Keratinocyte (primary cell): ENCODE measurements at regions not wholly inside any gene's neighbourhood (a gene's known extent, or its start where the extent isn't known, plus 50 kb on each side); places are given as distances from the start of the nearest gene placed in this dataset.

Source experiments
- DNase-seq: peaks from one replicate; pipeline ENCODE4 v3.0.0-alpha.2; 2011; ENCODE audit warnings: low read depth, missing footprints, low spot score
- FAIRE-seq: peaks from 2 replicates; lab custom pipeline; 2011; peaks lifted over from hg19 to GRCh38; lab: Jason Lieb, UNC
- H2AFZ ChIP-seq: 2 replicates; pipeline ENCODE4 v1.6.0; 2012; ENCODE audit warnings: low read length, control low read depth, inconsistent platforms; ENCODE audit not compliant: control insufficient read depth
- H3K27ac ChIP-seq: 2 replicates; pipeline ENCODE4 v1.5.1; 2011; ENCODE audit warnings: low read length; ENCODE audit not compliant: control insufficient read depth, insufficient read depth
- H3K27me3 ChIP-seq: 3 replicates; pipeline ENCODE4 v1.6.0; 2011; ENCODE audit warnings: low read length; ENCODE audit not compliant: control insufficient read depth, insufficient read depth; ENCODE audit errors: extremely low read depth
- H3K36me3 ChIP-seq, 2 experiments: 2 replicates in 1 of 2; 3 replicates in 1 of 2; pipeline ENCODE4 v1.5.1; 2011; ENCODE audit warnings: low read length in 2 of 2, mild to moderate bottlenecking in 1 of 2; ENCODE audit not compliant: control insufficient read depth in 2 of 2, insufficient read depth in 2 of 2; ENCODE audit errors: extremely low read depth in 1 of 2
- H3K4me1 ChIP-seq: 3 replicates; pipeline ENCODE4 v1.5.1; 2011; ENCODE audit warnings: low read length; ENCODE audit not compliant: control insufficient read depth, insufficient read depth; ENCODE audit errors: extremely low read depth
- H3K4me2 ChIP-seq: 3 replicates; pipeline ENCODE4 v1.6.0; 2011; ENCODE audit warnings: low read depth, low read length; ENCODE audit not compliant: control insufficient read depth, insufficient read depth; ENCODE audit errors: extremely low read depth
- H3K4me3 ChIP-seq, 3 experiments: fragments of 200-600 bp in 1 of 3; sonication (generic) in 1 of 3; 2 replicates in 2 of 3; 3 replicates in 1 of 3; pipeline ENCODE4 v1.5.1; 2011 to 2016; ENCODE audit warnings: low read length in 3 of 3, mild to moderate bottlenecking in 3 of 3, control low read depth in 2 of 3, inconsistent platforms in 1 of 3, low read depth in 1 of 3, mixed read lengths in 1 of 3, mixed run types in 1 of 3, moderate library complexity in 1 of 3; ENCODE audit not compliant: control insufficient read depth in 2 of 3, insufficient read depth in 2 of 3; ENCODE audit errors: extremely low read depth in 1 of 3
- H3K79me2 ChIP-seq: 2 replicates; pipeline ENCODE4 v1.6.0; 2012; ENCODE audit warnings: low read length; ENCODE audit not compliant: control insufficient read depth, insufficient read depth
- H3K9ac ChIP-seq: 3 replicates; pipeline ENCODE4 v1.6.0; 2011; ENCODE audit warnings: low read length; ENCODE audit not compliant: control insufficient read depth, insufficient read depth; ENCODE audit errors: extremely low read depth
- H3K9me1 ChIP-seq: 3 replicates; pipeline ENCODE4 v1.6.0; 2011; ENCODE audit warnings: low read length; ENCODE audit not compliant: control insufficient read depth, insufficient read depth; ENCODE audit errors: extremely low read depth
- H3K9me3 ChIP-seq: 2 replicates; pipeline ENCODE4 v1.5.1; 2012; ENCODE audit warnings: low read depth, low read length; ENCODE audit not compliant: control insufficient read depth
- H4K20me1 ChIP-seq: 3 replicates; pipeline ENCODE4 v1.6.0; 2011; ENCODE audit warnings: low read length; ENCODE audit not compliant: control insufficient read depth, insufficient read depth; ENCODE audit errors: extremely low read depth
- EZH2 ChIP-seq: IDR thresholded peaks from one replicate; pipeline ENCODE4 v1.6.1; 2012; ENCODE audit warnings: inconsistent platforms, mild to moderate bottlenecking, low read length, moderate library complexity
- dilution Hi-C: fragments of 300-500 bp; cut with MboI; formaldehyde crosslinking; loops from one replicate; pipeline ENCODE4 v1.7.0; 2020; ENCODE audit warnings: low sequenced_read_pairs; ENCODE audit not compliant: extremely low pct_ligation_motif_present
- TF ChIP-seq, protein P1 (sequence below), 3 experiments: IDR thresholded peaks in 1 of 3; conservative IDR thresholded peaks in 1 of 3; optimal IDR thresholded peaks in 1 of 3; 2 replicates in 2 of 3; 3 replicates in 1 of 3; pipeline versions ENCODE3 to v1.5.1; 2011; ENCODE audit warnings: low read length in 3 of 3, mild to moderate bottlenecking in 3 of 3, moderate library complexity in 2 of 3, control low read depth in 1 of 3, inconsistent platforms in 1 of 3; ENCODE audit not compliant: insufficient read depth in 2 of 3; ENCODE audit errors: extremely low read depth in 1 of 3

GRCh38 chr1:58324558-58324957 lies 222.0 kb downstream of the OMA1 start:
- no peak overlapping the region for H3K4me2 ChIP-seq
- H3K79me2 ChIP-seq: no peaks in the 10 kb centered on the region
- H4K20me1 ChIP-seq: no peaks in the 10 kb centered on the region
- dilution Hi-C loops: no loop called here
- no peaks in the 10 kb centered on the region for H3K36me3 ChIP-seq
- no peak overlapping the region for H3K27ac ChIP-seq
- no peak overlapping the region for H3K4me3 ChIP-seq
- H2AFZ ChIP-seq: no peak overlapping the region
- no peak for DNase-seq
- no peak for TF ChIP-seq EZH2
- TF ChIP-seq, protein P1, sequence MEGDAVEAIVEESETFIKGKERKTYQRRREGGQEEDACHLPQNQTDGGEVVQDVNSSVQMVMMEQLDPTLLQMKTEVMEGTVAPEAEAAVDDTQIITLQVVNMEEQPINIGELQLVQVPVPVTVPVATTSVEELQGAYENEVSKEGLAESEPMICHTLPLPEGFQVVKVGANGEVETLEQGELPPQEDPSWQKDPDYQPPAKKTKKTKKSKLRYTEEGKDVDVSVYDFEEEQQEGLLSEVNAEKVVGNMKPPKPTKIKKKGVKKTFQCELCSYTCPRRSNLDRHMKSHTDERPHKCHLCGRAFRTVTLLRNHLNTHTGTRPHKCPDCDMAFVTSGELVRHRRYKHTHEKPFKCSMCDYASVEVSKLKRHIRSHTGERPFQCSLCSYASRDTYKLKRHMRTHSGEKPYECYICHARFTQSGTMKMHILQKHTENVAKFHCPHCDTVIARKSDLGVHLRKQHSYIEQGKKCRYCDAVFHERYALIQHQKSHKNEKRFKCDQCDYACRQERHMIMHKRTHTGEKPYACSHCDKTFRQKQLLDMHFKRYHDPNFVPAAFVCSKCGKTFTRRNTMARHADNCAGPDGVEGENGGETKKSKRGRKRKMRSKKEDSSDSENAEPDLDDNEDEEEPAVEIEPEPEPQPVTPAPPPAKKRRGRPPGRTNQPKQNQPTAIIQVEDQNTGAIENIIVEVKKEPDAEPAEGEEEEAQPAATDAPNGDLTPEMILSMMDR (optimal IDR thresholded peaks at IDR 0.05 in 1 of 3, IDR thresholded peaks at IDR 0.05 in 1 of 3, conservative IDR thresholded peaks at IDR 0.05 in 1 of 3; ENCODE audit: extremely low read depth in 1 of 3, insufficient read depth in 2 of 3, low read length in 3 of 3): no peak
- H3K4me1 ChIP-seq: no peaks in the 10 kb centered on the region
- no peaks in the 10 kb centered on the region for H3K27me3 ChIP-seq
- no peak for FAIRE-seq
- H3K9me1 ChIP-seq: no peaks in the 10 kb centered on the region
- H3K9me3 ChIP-seq: no peaks in the 10 kb centered on the region
- H3K9ac ChIP-seq: no peak overlapping the region

DNA sequence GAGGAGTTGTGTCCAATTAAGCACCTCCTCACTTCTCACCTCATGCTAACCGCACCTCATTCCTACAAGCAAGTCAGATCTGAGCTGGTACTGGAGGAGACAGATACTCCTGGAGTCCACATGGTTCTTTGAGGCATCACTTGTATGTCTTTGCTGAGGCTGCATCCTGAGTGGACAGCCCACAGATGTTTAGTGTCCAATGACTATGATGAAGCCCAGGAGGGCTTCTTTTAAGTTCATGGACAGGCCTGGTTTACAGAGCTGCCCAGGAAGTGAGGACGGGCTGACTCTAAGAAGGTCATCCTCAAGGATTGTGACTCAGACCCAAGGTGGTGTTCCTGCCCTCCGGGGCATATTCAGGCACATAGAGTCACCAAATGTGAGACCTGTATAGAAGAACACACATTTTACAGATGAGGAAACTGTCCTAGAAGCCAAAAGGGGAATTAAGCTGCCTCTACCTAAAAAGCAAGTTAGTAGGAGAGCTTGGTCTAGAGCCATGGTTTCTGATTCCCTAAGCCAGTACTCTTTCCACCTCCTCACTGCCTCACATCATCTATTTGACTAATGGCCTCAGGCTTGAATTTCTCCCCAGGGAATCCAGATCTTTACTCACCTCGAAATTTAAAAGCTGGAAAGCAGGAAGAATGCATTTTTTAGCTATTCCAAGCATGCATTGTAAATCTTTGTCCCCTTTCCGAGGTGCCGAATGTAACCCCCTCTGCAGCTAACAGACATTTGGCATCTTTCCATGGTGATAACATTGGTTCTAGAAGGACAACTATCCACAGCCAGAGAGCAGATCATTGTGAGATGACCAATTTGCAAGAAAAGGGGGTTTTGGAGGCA lies 228.1 kb downstream of the OMA1 start:
- no peak for FAIRE-seq
- no peak for TF ChIP-seq EZH2
- TF ChIP-seq, protein P1 (optimal IDR thresholded peaks at IDR 0.05 in 1 of 3, IDR thresholded peaks at IDR 0.05 in 1 of 3, conservative IDR thresholded peaks at IDR 0.05 in 1 of 3; ENCODE audit: extremely low read depth in 1 of 3, insufficient read depth in 2 of 3, low read length in 3 of 3): no peak
- dilution Hi-C loops: no loop called here
- H3K4me2 ChIP-seq: no peak overlapping the region
- no peak for DNase-seq
- H3K79me2 ChIP-seq: no peaks in the 10 kb centered on the region
- H3K27me3 ChIP-seq: no peaks in the 10 kb centered on the region
- H3K27ac ChIP-seq: no peak overlapping the region
- H3K9ac ChIP-seq: no peak overlapping the region
- no peaks in the 10 kb centered on the region for H3K4me1 ChIP-seq
- H3K9me3 ChIP-seq: no peaks in the 10 kb centered on the region
- H4K20me1 ChIP-seq: no peaks in the 10 kb centered on the region
- no peaks in the 10 kb centered on the region for H3K9me1 ChIP-seq
- no peak overlapping the region for H2AFZ ChIP-seq
- no peak overlapping the region for H3K4me3 ChIP-seq
- H3K36me3 ChIP-seq: no peaks in the 10 kb centered on the region
